A204.1 (cell line): ENCODE measurements at regions not wholly inside any gene's neighbourhood (a gene's known extent, or its start where the extent isn't known, plus 50 kb on each side); places are given as distances from the start of the nearest gene placed in this dataset.
"Not testable (repeated sequence)": the region's sequence is repeated elsewhere in the genome, so short reads cannot be mapped to it uniquely, and the experiment has no call there.

Experiments used
- FAIRE-seq: peaks from 2 replicates; lab custom pipeline; 2012; peaks lifted over from hg19 to GRCh38; lab: Jason Lieb, UNC

GRCh38 chr10:3659203-3659917 is 125.6 kb downstream of the KLF6 start:
- no peak for FAIRE-seq

GRCh38 chr10:3658766-3659165 is 126.2 kb downstream of the KLF6 start:
- FAIRE-seq, result no peak

- FAIRE-seq, result no peak
These were observed 128.8 kb downstream of the KLF6 start for GRCh38 chr10:3656214-3656613.

GRCh38 chr10:3655528-3655927 is 129.5 kb downstream of the KLF6 start:
- FAIRE-seq, result no peak

DNA sequence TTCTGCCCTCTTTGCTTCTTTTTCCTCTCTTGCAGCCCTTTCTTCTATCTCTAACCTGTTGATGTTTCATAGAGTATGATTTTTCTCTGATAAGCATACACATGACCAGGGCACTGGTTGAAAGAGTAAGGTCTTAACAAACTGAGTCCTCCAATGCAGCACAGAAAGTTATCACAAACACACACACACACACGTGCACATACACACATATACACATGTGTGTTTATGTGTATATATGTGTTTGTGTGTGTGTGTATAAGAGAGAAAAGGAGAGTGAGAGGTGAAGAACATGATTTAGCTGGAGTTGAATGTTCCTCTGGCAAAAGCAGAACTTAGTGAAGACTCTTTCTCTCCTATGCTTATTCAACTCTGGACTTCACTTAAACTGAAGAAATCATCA is 130.0 kb downstream of the KLF6 start:
- FAIRE-seq, result no peak

- FAIRE-seq, result no peak
These were observed 130.5 kb downstream of the KLF6 start for GRCh38 chr10:3654496-3654895.

- FAIRE-seq, result not testable (repeated sequence)
These were observed 131.7 kb downstream of the KLF6 start for GRCh38 chr10:3653303-3653702.

DNA sequence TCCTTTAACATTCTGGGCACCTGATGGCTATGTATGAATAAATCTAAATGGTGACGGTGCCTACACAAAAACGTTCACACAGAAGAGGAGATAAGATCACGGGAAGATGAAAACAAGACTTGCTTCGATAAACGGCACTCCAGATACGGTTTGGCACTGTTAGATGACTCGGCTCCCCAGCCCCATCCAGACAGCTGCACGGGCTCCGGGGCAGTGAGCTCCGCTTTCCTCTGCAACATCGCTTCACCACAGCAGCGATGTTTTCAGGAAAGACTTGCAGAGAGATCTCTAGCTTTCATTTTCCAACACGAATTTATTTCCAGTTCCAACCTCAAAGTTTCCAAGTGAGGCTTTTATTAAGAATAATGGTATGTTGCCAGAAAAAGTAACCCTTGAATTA is 132.1 kb downstream of the KLF6 start:
- no peak for FAIRE-seq

DNA sequence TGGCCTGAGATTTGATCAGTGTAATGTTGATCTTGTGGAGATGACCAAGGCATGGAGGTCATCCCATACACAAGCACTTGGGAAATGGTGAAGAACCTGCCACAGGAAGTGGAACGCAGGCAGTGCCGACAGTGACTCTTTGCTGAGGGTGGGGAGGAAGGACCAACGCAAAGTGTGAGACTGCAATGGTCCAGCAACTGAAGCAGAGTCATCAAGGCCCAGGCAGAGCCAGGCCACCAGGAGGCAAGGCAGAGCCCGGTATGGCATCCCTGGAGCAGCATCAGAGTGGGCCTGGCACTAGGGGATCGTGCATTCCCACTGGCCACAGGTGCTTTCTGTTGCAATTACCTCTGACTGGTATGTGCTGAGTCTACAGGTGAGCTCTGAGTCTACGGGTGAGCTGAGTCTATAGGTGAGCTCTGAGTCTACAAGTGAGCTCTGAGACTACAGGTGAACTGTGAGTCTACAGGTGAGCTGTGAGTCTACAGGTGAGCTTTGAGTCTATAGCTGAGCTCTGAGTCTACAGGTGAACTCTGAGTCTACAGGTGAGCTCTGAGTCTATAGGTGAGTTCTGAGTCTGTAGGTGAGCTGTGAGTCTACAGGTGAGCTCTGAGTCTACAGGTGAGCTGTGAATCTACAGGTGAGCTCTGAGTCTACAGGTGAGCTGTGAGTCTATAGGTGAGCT is 132.9 kb downstream of the KLF6 start:
- FAIRE-seq, result no peak

- FAIRE-seq, result no peak
These were observed 136.4 kb downstream of the KLF6 start for GRCh38 chr10:3648576-3648975.

DNA sequence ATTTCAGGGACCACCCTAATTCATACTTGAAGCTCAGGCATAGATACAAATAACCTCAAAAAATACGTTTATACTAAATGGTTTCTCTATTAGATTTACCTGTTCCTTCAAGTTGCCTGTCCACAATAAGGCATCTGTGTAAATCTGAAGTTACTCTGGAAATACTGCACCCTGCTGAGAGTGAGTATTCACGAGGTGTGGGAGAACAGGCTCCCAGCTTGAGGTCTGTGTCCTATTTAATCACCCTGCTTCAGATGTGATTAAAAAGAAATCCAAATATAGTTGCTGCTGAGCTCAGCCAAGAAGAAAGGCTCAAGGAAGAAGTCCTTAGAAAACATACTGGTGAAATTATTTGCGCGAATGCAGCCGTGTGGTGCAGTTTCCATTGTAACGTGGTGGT is 136.8 kb downstream of the KLF6 start:
- FAIRE-seq, result no peak

GRCh38 chr10:3647074-3647473 is 137.9 kb downstream of the KLF6 start:
- FAIRE-seq, result no peak

- no peak for FAIRE-seq
These were observed 139.6 kb downstream of the KLF6 start for GRCh38 chr10:3645406-3645805.

- no peak for FAIRE-seq
These were observed 144.2 kb downstream of the KLF6 start for GRCh38 chr10:3640816-3641215.

- no peak for FAIRE-seq
These were observed 145.5 kb downstream of the KLF6 start for GRCh38 chr10:3639546-3639945.

DNA sequence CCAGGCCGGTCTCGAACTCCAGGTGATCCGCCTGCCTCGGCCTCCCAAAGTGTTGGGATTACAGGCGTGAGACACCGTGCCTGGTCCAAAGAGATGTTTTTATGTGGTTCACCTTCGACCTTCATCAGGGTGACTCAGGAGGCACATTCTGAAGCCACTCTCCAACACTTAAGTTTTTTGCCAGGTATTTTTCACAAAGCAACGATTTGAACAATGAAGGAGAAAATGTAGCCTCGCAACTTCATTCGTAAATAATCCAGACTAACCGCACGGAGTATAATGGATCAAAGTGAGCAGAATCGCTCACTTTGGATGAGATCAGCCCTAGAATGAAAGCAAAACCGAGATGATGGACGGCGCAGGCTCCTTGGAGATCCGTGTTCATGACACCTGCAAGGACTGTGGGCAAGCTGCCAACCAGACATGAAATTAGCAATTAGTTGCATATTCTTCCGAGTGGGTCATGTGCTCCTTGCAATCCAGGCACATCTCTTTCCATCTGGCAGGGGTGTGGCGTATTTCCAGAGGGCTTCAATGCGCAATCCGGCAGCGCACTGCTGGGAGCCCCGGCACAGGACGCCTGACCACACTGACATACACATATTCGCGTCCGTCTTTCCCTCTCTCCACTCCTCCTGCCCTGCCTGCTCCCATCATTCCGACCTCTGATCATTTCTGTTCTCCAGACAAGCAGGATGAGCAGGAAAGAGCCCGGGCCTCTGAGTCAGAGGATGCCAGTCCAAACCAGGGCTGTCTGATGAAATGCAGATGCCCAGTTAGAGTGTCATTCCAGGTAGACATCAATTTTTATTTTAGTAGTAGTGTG is 148.4 kb downstream of the KLF6 start:
- no peak for FAIRE-seq

DNA sequence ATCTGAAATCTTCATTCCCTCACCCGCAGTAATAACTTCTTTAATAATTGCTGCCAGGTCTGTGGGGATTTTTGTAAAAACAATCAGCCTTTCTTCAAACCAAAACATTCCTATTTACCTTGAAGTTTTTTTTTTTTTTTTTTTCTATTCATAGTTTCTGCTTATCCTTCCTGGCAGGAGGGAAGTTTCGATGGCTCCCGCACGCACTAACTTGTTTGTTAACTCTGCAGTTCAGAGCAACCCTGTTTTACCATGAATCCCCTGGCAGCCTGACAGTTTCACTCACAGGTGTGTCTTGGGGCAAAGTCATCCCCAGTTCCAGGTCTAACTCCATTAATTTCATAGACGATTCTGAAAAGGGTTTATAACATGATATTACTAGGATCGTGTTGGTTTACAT is 149.3 kb downstream of the KLF6 start:
- no peak for FAIRE-seq

GRCh38 chr10:3635211-3635671 is 149.8 kb downstream of the KLF6 start:
- FAIRE-seq, result no peak

- FAIRE-seq, result not testable (repeated sequence)
These were observed 150.4 kb downstream of the KLF6 start for GRCh38 chr10:3634646-3635045.

GRCh38 chr10:3631701-3632330 is 153.2 kb downstream of the KLF6 start:
- FAIRE-seq, result no peak

- no peak for FAIRE-seq
These were observed 153.7 kb downstream of the KLF6 start for GRCh38 chr10:3631291-3631690.

- FAIRE-seq, result no peak
These were observed 158.9 kb downstream of the KLF6 start for GRCh38 chr10:3625959-3626751.
